SU-DHL-6 (cell line): ENCODE measurements at regions not wholly inside any gene's neighbourhood (a gene's known extent, or its start where the extent isn't known, plus 50 kb on each side); places are given as distances from the start of the nearest gene placed in this dataset.

ENCODE experiments used
- H2AFZ ChIP-seq: fragments of 200-600 bp; sonication (generic); 2 replicates; pipeline ENCODE4 v1.6.1; 2014; ENCODE audit warnings: low read depth, mild to moderate bottlenecking, moderate library complexity, mixed read lengths, antibody characterized with exemption, low read length; ENCODE audit not compliant: severe bottlenecking
- H3F3A ChIP-seq: fragments of 200-600 bp; shearing (Covaris generic); 2 replicates; pipeline ENCODE4 v1.6.0; 2016; ENCODE audit warnings: antibody characterized with exemption, mild to moderate bottlenecking; ENCODE audit not compliant: insufficient read depth
- H3K27ac ChIP-seq: fragments of 200-600 bp; sonication (generic); 2 replicates; pipeline ENCODE4 v1.5.1; 2016; ENCODE audit warnings: low read depth, mild to moderate bottlenecking, low read length, moderate library complexity, mixed read lengths
- H3K27me3 ChIP-seq: fragments of 200-600 bp; sonication (generic), shearing (Covaris generic); 2 replicates; pipeline ENCODE4 v1.6.0; 2014; ENCODE audit warnings: mild to moderate bottlenecking, low read length
- H3K36me3 ChIP-seq: fragments of 200-600 bp; sonication (generic); 2 replicates; pipeline ENCODE4 v1.6.1; 2014; ENCODE audit warnings: mild to moderate bottlenecking, low read length, mixed read lengths
- H3K4me2 ChIP-seq: fragments of 300-600, 200-600 bp; shearing (Covaris generic), sonication (generic); 2 replicates; pipeline ENCODE4 v1.6.0; 2014; ENCODE audit warnings: low read length, low read depth, mild to moderate bottlenecking; ENCODE audit not compliant: poor library complexity, severe bottlenecking
- H3K4me3 ChIP-seq: fragments of 200-600 bp; sonication (generic); 2 replicates; pipeline ENCODE4 v1.5.1; 2014; ENCODE audit warnings: antibody characterized with exemption, low read length, mild to moderate bottlenecking, mixed read lengths; ENCODE audit not compliant: insufficient read depth, poor library complexity, severe bottlenecking
- H3K79me2 ChIP-seq: fragments of 200-600 bp; sonication (generic); 2 replicates; pipeline ENCODE4 v1.6.1; 2014; ENCODE audit warnings: mild to moderate bottlenecking, low read length, moderate library complexity; ENCODE audit not compliant: insufficient read depth
- H3K9ac ChIP-seq: fragments of 200-600 bp; sonication (generic); 2 replicates; pipeline ENCODE4 v1.7.0; 2014; ENCODE audit warnings: mild to moderate bottlenecking, low read length
- H3K9me2 ChIP-seq: fragments of 200-600 bp; sonication (generic); replicated peaks from 2 replicates; pipeline ENCODE4 v1.6.1; 2014; ENCODE audit warnings: low read length; ENCODE audit not compliant: insufficient read depth
- H3K9me3 ChIP-seq: fragments of 200-600 bp; sonication (generic); 2 replicates; pipeline ENCODE4 v1.6.1; 2014; ENCODE audit warnings: low read length, mixed read lengths; ENCODE audit not compliant: insufficient read depth
- H4K20me1 ChIP-seq: fragments of 200-600 bp; sonication (generic); 2 replicates; pipeline ENCODE4 v1.6.1; 2014; ENCODE audit warnings: low read depth, mild to moderate bottlenecking, antibody characterized with exemption, low read length, moderate library complexity, mixed read lengths
- EZH2phosphoT487 ChIP-seq: fragments of 200-600 bp; sonication (generic), shearing (Covaris generic); conservative IDR thresholded peaks from 2 replicates; pipeline ENCODE4 v1.6.1; 2018; ENCODE audit warnings: mild to moderate bottlenecking, antibody characterized with exemption, low read length, moderate library complexity, mixed read lengths
- TF ChIP-seq, protein P1 (sequence below): fragments of 200-600 bp; sonication (generic); IDR thresholded peaks from one replicate; pipeline ENCODE4 v1.5.1; 2017; ENCODE audit warnings: antibody characterized with exemption, mild to moderate bottlenecking, low read length, moderate library complexity; ENCODE audit not compliant: insufficient read depth, poor library complexity, severe bottlenecking

DNA sequence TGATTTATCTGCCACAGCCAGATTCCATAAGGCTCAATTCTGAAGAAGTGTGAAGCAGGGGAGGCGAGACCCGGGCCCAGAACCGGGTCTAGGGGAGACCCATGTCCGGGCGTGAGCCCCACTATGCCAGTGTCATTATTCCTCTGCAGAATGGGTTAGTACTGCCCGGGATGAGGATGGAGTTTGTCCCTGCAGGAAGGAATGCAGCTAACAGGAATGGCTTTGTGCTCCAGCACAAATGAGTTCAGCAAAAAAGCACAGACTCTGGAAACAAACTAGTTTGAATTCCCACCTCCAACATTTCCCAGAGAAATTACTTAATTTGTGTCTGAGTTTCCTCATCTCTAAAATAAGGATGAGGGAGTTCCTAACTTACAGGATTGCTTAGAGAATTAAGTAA lies 202.9 kb downstream of the SYK start:
- Histone ChIP-seq H2AFZ (no peak overlapping the region), H3K9me3 (no peaks in the 10 kb centered on the region), H3F3A (no peaks in the 10 kb centered on the region), H3K4me3 (no peak overlapping the region), H3K9me2 (no peaks in the 10 kb centered on the region), H3K79me2 (no peaks in the 10 kb centered on the region), H3K36me3 (no peaks in the 10 kb centered on the region), H4K20me1 (no peaks in the 10 kb centered on the region), H3K27ac (no peak overlapping the region), H3K27me3 (no peaks in the 10 kb centered on the region), H3K9ac (no peak overlapping the region), H3K4me2 (no peak overlapping the region)
- TF ChIP-seq, protein P1, sequence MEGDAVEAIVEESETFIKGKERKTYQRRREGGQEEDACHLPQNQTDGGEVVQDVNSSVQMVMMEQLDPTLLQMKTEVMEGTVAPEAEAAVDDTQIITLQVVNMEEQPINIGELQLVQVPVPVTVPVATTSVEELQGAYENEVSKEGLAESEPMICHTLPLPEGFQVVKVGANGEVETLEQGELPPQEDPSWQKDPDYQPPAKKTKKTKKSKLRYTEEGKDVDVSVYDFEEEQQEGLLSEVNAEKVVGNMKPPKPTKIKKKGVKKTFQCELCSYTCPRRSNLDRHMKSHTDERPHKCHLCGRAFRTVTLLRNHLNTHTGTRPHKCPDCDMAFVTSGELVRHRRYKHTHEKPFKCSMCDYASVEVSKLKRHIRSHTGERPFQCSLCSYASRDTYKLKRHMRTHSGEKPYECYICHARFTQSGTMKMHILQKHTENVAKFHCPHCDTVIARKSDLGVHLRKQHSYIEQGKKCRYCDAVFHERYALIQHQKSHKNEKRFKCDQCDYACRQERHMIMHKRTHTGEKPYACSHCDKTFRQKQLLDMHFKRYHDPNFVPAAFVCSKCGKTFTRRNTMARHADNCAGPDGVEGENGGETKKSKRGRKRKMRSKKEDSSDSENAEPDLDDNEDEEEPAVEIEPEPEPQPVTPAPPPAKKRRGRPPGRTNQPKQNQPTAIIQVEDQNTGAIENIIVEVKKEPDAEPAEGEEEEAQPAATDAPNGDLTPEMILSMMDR: no peak
- TF ChIP-seq EZH2phosphoT487: no peak

DNA sequence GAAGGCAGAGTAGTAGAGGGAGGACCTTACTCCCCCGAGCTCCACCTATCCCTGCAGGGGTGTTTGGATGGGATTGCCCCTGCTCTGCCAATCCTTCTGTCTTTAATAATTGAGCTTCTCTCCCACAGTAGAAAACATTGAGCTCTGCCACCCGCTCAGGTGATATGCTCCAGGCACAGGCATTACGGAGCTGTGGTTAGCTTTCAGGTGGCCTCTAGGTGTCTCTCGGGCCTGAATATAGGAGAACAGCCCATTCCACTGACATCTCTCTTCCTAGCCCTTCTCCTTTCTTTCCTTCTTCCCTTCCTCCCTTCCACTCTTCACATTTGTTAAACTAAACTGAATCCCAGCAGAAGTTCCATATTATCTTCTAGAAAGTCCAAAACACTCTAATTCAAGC lies 203.4 kb downstream of the SYK start:
- no peaks in the 10 kb centered on the region for H3K9me2 ChIP-seq
- H3K4me3 ChIP-seq: no peak overlapping the region
- no peak overlapping the region for H3K4me2 ChIP-seq
- no peak overlapping the region for H3K9ac ChIP-seq
- no peaks in the 10 kb centered on the region for H3K27me3 ChIP-seq
- no peak overlapping the region for H3K27ac ChIP-seq
- no peaks in the 10 kb centered on the region for H3K79me2 ChIP-seq
- no peaks in the 10 kb centered on the region for H3K9me3 ChIP-seq
- H2AFZ ChIP-seq: no peak overlapping the region
- H3F3A ChIP-seq: no peaks in the 10 kb centered on the region
- no peaks in the 10 kb centered on the region for H4K20me1 ChIP-seq
- H3K36me3 ChIP-seq: no peaks in the 10 kb centered on the region
- TF ChIP-seq EZH2phosphoT487: no peak

DNA sequence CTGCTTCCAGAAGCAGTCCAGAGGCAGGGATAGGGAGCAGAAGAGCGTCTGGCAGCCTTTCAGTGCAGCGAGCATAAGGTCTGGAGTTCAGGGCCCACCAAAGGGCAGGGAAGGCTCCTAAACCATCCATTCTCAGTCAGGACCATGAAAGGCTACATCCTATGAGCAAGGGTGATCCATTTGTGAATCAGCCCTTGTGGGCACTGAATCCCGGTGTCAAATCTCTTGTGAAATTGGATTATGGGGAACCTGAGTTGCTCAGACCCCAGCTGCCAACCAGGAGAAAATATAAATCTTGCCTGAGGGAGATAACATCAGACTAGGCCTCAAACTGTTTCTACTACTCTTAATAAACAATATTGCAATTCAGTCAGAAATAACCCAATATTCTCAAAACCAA lies 204.4 kb downstream of the SYK start:
- H2AFZ ChIP-seq: no peak overlapping the region
- H3K79me2 ChIP-seq: no peaks in the 10 kb centered on the region

DNA sequence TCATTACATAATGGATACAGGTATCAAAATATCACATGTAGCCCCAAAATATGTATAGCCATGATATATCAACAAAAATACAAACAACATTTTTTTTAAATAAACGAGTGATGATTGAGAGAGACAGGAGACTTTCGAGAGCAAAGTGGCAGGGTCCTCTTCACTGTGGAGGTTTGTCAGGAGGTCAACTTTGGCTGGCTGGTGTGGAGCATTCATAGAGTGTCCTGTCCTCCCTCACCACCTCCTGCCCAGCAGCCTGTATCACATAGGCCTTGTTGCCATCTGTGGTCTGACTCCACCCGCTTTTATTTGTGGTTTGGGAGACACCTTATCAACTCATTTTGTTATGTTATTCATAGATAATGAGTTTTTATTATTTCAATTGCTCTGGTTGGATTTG lies 206.9 kb downstream of the SYK start:
- Histone ChIP-seq H3K36me3 (no peaks in the 10 kb centered on the region), H3K4me3 (no peak overlapping the region), H3K4me2 (no peak overlapping the region)

More for the DNA sequence above, 204.4 kb downstream of the SYK start:
- Histone ChIP-seq H4K20me1 (no peaks in the 10 kb centered on the region), H3K9me3 (no peaks in the 10 kb centered on the region), H3K36me3 (no peaks in the 10 kb centered on the region), H3K9me2 (no peaks in the 10 kb centered on the region), H3F3A (no peaks in the 10 kb centered on the region), H3K9ac (no peak overlapping the region), H3K4me3 (no peak overlapping the region), H3K4me2 (no peak overlapping the region), H3K27me3 (no peaks in the 10 kb centered on the region), H3K27ac (no peak overlapping the region)
- TF ChIP-seq, protein P1: no peak
- no peak for TF ChIP-seq EZH2phosphoT487

More for the DNA sequence above, 206.9 kb downstream of the SYK start:
- no peaks in the 10 kb centered on the region for H4K20me1 ChIP-seq
- no peaks in the 10 kb centered on the region for H3K79me2 ChIP-seq
- H3K9ac ChIP-seq: no peak overlapping the region
- H3F3A ChIP-seq: no peaks in the 10 kb centered on the region
- H3K27me3 ChIP-seq: no peaks in the 10 kb centered on the region
- no peak overlapping the region for H3K27ac ChIP-seq
- H2AFZ ChIP-seq: no peak overlapping the region
- TF ChIP-seq, protein P1: no peak
- TF ChIP-seq EZH2phosphoT487: no peak
- H3K9me3 ChIP-seq: no peaks in the 10 kb centered on the region
- no peaks in the 10 kb centered on the region for H3K9me2 ChIP-seq
